HG03575 (cell line): ENCODE measurements at regions not wholly inside any gene's neighbourhood (a gene's known extent, or its start where the extent isn't known, plus 50 kb on each side); places are given as distances from the start of the nearest gene placed in this dataset.
"Not testable (repeated sequence)": the region's sequence is repeated elsewhere in the genome, so short reads cannot be mapped to it uniquely, and the experiment has no call there.

Experiments
- ATAC-seq: cut with Tn5 transposase; IDR thresholded peaks from one replicate; pipeline ENCODE4 v1.9.1; 2021; ENCODE audit not compliant: unreplicated experiment, insufficient number of reproducible peaks, low FRiP score; ENCODE audit errors: extremely low read depth

- no peak for ATAC-seq
Observed at GRCh38 chr2:139769633-139770032, 989.4 kb upstream of the NXPH2 start.

- ATAC-seq, result no peak
Observed at GRCh38 chr2:139763705-139764104, 983.5 kb upstream of the NXPH2 start.

GRCh38 chr2:139759000-139759505, 978.9 kb upstream of the NXPH2 start:
- ATAC-seq, result no peak

GRCh38 chr2:139746901-139747300, 966.7 kb upstream of the NXPH2 start:
- ATAC-seq, result no peak

- ATAC-seq, result no peak
Observed at GRCh38 chr2:139744273-139744672, 964.1 kb upstream of the NXPH2 start.

- no peak for ATAC-seq
Observed at GRCh38 chr2:139742216-139743172, 962.3 kb upstream of the NXPH2 start.

- no peak for ATAC-seq
Observed at GRCh38 chr2:139737659-139738058, 957.5 kb upstream of the NXPH2 start.

- ATAC-seq, result no peak
Observed at GRCh38 chr2:139730197-139730596, 950.0 kb upstream of the NXPH2 start.

GRCh38 chr2:139721411-139721995, 941.3 kb upstream of the NXPH2 start:
- ATAC-seq, result no peak

- ATAC-seq, result no peak
Observed at GRCh38 chr2:139720056-139720455, 939.9 kb upstream of the NXPH2 start.

GRCh38 chr2:139704606-139705005, 924.4 kb upstream of the NXPH2 start:
- ATAC-seq, result no peak

GRCh38 chr2:139694327-139694726, 914.1 kb upstream of the NXPH2 start:
- no peak for ATAC-seq

GRCh38 chr2:139686205-139686604, 906.0 kb upstream of the NXPH2 start:
- ATAC-seq, result no peak

GRCh38 chr2:139685090-139685983, 905.1 kb upstream of the NXPH2 start:
- no peak for ATAC-seq

- ATAC-seq, result no peak
Observed at GRCh38 chr2:139684286-139684860, 904.2 kb upstream of the NXPH2 start.

- no peak for ATAC-seq
Observed at GRCh38 chr2:139674577-139674976, 894.4 kb upstream of the NXPH2 start.

- ATAC-seq, result not testable (repeated sequence)
Observed at GRCh38 chr2:139673447-139673846, 893.3 kb upstream of the NXPH2 start.

- ATAC-seq, result no peak
Observed at GRCh38 chr2:139669675-139670074, 889.5 kb upstream of the NXPH2 start.

GRCh38 chr2:139652385-139652784, 872.2 kb upstream of the NXPH2 start:
- no peak for ATAC-seq
